ENCODE measurements at regions not wholly inside any gene's neighbourhood (a gene's known extent, or its start where the extent isn't known, plus 50 kb on each side); places are given as distances from the start of the nearest gene placed in this dataset.

- DNase-seq, result no peak
Measured at GRCh38 chr16:26729951-26730541, 336.7 kb upstream of the C16orf82 start.

DNA sequence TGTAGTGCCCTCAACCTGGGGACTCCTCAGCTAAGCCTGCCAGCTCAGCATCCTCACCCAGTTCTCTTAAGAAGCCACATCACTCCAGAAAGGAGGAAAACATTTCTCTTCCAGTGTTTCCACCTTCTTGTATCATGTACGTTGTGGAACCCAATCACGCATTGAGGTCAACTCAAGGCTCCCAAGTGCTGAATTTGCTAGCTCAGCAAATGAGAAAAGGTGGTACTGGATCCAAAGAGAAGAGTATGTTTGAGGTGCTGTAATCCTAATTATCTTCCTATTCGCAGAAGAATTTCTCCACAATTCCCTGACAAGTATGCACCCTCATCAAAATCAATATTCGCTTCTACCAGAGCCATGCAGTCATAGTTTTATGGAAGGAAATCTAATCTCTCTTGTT, 335.0 kb upstream of the C16orf82 start:
- no peak for DNase-seq

- DNase-seq, result no peak
Measured at GRCh38 chr16:26733710-26734109, 333.0 kb upstream of the C16orf82 start.

DNA sequence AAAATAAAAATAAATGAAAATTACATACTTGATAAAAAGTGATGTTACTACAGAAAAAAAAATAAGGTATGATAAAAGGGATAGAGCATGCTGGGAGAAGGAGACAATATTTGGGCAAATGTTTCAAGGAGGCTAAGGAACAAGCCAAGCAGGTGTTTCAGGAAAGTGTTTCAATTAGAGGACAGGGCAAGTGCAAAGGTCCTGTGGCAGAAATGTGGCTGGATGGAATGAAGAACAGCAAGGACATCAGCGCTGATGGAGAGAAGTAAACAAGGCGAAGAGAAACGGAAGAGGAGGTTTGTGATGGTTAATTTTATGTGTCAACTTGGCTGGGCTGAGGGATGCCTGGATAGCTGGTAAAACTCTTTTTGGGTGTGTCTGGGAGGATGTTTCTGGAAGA, 331.2 kb upstream of the C16orf82 start:
- no peak for DNase-seq

DNA sequence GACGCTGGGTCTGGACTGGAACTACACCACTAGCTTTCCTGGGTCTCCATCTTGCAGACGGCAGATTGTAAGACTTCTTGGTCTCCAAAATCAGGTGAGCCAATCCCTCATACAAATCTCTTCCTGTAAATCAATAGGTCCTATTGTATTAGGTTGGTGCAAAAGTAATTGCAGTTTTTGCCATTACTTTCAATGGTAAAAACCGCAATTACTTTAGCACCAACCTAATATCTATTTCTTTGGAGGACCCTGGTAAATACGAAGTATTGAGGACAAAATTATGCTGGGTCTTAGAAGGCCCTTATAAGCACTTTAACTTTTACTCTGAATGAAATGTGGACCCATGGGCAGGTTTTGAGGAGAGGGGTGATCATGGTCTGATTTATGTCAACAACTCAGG, 330.6 kb upstream of the C16orf82 start:
- no peak for DNase-seq

DNA sequence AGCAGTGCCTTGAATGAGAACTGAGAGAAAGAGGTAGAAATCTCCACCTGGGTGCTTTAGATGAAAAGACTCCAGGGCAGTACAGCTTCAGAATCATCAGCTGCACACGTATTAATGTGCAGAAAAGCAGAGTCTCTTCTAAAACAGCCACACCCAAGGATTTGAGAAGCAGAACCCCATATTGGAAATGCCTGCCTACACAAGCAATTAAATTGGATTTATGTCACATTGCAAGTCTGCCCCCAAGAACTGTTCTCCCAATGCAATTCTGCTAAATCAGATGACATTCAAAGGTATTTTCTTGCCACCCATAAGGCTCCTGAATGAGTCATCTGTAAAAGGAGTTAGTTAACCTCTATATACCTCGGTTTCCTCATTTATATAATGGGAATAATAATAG, 326.0 kb upstream of the C16orf82 start:
- no peak for DNase-seq

- no peak for DNase-seq
Measured at GRCh38 chr16:26742040-26742439, 324.7 kb upstream of the C16orf82 start.

DNA sequence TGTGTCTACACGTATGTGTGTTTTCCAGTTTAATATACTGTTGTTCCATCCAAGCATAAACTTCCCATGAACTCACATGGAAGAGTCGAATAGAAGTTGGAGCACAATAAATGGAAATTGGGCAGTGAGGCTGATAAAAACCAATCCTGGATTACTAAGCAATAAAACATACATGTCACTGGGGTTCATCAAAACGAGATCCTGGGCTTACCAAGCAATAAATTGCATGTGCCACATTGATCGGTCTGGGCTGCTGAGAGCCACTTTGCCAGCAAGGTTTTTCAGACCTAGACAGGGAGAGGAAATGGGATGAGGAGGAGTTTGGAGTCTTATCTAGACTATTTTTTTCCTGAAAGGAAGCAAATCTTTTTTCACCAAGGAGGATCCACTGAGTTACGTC, 322.3 kb upstream of the C16orf82 start:
- no peak for DNase-seq

DNA sequence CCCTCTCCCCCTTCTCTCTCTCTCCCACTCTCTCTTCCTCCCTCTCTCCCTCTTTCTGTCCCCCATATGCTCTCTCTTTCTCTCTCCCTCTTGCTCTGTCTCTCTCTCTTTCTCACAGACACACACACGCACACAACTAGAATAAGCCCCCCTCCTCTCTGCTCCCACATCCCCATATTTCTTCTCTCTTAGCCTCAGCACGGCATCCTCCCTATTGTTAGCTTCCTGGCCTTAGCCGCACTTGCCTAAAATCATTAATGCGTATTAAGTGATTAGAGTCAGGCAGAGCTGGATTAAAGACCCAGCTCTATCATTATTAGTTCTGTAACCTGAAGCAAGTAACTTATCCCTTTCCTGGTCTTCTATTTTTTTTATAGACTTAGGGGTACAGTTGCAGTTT, 319.0 kb upstream of the C16orf82 start:
- DNase-seq, result no peak

DNA sequence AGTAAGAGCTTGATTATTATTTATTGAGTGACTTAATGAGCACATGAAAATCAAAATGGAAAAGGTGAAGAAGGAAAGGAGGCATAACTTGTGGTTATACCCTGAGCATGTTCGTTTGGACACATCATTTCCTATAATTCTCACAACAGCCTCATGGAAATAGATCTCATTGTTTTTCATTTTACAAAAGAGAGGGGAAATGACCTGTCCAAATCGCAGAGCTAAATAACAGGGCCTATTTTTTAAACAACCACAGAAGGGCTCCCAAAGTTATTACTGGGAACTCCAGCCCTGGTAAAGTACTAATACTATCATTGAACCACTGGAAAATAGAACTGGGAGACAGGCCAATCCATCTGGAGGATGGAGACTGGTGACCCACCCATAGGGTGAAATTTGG, 317.7 kb upstream of the C16orf82 start:
- no peak for DNase-seq

- no peak for DNase-seq
Measured at GRCh38 chr16:26752166-26752565, 314.6 kb upstream of the C16orf82 start.

DNA sequence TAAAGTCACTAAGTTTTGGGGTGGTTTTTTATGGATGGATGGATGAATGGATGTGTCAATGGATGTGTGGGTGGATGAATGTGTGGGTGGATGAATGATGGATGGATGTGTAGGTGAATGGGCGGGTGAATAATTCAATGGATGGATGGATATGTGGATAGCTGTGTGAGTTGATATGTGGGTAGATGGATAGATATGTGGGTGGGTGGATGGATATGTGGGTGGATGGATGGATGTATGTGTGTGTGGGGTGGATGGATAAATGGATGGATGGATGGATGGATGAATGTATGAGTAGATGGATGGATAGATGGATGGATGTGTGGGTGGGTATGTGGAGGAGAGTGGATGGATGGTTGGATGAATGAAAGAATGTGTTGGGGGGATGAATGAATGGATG, 310.1 kb upstream of the C16orf82 start:
- no peak for DNase-seq

- no peak for DNase-seq
Measured at GRCh38 chr16:26762594-26762993, 304.1 kb upstream of the C16orf82 start.

DNA sequence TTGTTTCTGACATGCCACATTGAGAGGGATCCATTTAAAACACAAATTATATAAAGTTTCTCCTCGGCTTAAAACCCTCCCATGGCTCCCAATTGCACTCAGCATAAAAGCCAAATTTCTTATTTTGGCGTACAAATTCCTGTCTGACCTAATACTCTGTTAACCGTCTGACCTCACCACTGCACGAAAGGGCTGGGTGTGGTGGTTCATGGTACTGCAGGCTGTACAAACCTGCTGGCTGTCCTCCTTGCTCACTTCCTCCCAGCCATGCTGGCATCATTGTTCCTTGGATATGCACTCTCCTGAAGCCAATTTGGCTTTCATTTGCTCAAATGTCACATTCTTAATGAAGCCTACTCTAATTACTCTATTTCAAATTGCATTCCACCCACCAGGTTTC, 301.6 kb upstream of the C16orf82 start:
- DNase-seq, result no peak

DNA sequence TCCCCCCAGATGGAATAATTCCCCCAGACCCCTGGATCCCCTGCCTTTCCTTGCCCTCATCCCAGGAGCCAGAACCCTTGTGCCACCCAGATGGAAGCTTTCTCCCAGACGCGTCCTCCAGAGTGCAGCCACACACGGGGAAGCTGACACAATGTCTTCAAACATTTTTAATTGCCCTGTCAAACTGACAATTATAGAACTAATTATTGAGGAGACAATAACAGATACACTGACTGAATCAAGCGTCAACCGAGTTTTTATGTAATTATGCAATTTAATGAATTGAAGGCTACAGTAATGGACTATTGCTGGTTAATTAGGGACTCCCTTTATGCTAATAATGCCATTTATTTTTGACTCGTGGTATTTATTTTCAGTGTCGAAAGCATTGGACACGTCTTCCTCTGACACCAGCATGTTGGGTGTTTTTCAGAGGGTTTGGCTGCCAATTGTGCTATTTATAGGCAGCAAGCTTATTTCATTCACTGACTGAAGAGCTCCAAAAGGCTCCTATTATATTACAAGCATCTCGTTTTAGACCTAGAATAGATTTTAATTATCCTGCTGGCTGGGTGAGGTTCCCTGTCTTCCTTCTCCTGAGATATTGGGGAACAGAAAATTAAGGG, 298.2 kb upstream of the C16orf82 start:
- DNase-seq, result no peak

DNA sequence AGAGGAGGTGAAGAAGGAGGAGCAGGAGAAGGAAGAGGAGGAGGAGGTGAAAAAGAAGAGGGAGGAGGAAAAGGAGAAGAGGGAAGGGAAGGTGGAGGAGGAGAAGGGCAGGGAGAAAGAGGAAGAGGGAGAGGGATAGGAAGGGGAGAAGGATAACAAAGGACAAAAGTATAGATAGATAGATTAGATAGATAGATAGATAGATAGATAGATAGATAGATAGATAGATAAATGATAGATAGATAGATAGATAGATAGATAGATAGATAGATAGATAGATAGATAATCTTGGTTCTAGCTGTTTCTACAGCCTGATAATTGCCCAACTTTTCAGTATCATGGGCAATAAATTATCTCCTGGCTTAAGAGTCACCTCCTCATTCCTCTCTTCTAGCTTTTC, 296.2 kb upstream of the C16orf82 start:
- no peak for DNase-seq

- no peak for DNase-seq
Measured at GRCh38 chr16:26772503-26772902, 294.2 kb upstream of the C16orf82 start.

GRCh38 chr16:26777821-26778220, 288.9 kb upstream of the C16orf82 start:
- DNase-seq, result no peak

DNA sequence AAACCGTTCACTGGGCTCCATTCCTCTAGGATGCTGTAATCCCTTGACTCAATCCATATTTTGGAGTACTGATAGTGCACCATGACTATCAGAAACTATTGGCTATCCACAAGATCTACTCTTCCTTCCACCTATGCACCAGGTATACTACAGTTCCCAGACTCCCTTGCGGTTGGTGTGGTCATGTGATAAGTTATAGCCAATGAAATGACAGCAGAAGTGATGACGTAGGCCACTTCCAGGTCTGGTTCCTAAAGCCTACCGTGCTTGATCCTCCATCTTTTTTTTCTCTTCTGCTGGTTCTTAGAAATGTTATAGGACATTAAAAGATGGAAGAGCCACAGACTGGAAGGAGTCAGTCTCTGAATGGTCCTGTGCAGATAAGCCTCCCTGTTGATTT, 278.8 kb upstream of the C16orf82 start:
- DNase-seq, result no peak

GRCh38 chr16:26791169-26791568, 275.6 kb upstream of the C16orf82 start:
- DNase-seq, result no peak

DNA sequence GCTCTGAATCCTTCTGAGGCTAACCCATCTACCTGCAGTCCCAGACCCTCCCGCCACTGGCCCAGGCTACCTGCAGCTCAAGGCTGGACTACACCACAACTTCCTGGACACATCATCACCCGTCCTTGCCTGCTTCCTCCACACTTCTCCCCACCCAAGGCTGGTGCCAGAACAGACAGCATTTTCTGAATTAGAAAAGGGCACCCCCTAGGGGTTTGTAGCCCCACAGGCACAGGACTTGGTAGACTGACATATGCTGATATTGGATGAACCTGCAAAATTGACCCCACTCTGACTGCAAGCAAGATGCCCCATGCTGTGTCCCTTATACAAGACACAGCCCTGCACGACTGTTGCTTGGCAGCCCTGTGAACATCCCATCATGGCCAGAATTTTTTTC, 271.5 kb upstream of the C16orf82 start:
- DNase-seq, result no peak

- no peak for DNase-seq
Measured at GRCh38 chr16:26801628-26802027, 265.1 kb upstream of the C16orf82 start.

DNA sequence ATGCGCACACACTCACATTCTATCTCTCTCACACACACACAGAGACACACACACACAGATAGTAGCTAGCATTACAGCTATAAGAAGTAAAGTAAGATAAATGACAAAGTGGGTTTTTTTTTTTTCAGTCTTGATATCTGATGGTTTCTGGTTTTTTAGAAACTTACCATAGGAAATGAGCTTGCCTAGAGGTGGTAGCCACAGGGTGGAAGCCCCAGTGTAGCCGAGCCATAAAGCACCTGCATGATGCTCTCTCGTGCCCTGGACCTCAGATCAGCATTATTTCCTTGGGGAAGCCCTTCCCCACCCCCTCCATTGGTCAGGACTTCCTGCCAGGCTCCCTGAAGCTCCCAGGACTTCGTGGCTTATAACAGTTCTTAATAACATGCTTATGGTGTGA, 264.3 kb upstream of the C16orf82 start:
- DNase-seq, result no peak

- DNase-seq, result no peak
Measured at GRCh38 chr16:26802965-26803364, 263.8 kb upstream of the C16orf82 start.

- no peak for DNase-seq
Measured at GRCh38 chr16:26806657-26807056, 260.1 kb upstream of the C16orf82 start.

Measured in NCI-H2107 (cell line).